ENCODE measurements at regions not wholly inside any gene's neighbourhood (a gene's known extent, or its start where the extent isn't known, plus 50 kb on each side); places are given as distances from the start of the nearest gene placed in this dataset.

- TF ChIP-seq CTCF (IDR thresholded peaks at IDR 0.05; ENCODE audit: insufficient read depth, low read length) (no peak), POLR2AphosphoS5 (IDR thresholded peaks at IDR 0.05; ENCODE audit: low read depth) (no peak)
- TF ChIP-seq, protein P1, sequence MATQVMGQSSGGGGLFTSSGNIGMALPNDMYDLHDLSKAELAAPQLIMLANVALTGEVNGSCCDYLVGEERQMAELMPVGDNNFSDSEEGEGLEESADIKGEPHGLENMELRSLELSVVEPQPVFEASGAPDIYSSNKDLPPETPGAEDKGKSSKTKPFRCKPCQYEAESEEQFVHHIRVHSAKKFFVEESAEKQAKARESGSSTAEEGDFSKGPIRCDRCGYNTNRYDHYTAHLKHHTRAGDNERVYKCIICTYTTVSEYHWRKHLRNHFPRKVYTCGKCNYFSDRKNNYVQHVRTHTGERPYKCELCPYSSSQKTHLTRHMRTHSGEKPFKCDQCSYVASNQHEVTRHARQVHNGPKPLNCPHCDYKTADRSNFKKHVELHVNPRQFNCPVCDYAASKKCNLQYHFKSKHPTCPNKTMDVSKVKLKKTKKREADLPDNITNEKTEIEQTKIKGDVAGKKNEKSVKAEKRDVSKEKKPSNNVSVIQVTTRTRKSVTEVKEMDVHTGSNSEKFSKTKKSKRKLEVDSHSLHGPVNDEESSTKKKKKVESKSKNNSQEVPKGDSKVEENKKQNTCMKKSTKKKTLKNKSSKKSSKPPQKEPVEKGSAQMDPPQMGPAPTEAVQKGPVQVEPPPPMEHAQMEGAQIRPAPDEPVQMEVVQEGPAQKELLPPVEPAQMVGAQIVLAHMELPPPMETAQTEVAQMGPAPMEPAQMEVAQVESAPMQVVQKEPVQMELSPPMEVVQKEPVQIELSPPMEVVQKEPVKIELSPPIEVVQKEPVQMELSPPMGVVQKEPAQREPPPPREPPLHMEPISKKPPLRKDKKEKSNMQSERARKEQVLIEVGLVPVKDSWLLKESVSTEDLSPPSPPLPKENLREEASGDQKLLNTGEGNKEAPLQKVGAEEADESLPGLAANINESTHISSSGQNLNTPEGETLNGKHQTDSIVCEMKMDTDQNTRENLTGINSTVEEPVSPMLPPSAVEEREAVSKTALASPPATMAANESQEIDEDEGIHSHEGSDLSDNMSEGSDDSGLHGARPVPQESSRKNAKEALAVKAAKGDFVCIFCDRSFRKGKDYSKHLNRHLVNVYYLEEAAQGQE (IDR thresholded peaks at IDR 0.05; ENCODE audit: insufficient replicate concordance, low read depth) = no peak
Measured at GRCh38 chr15:95609096-95609495, 721.4 kb upstream of the NR2F2 start.
